OCI-LY7 (cell line): ENCODE measurements at regions not wholly inside any gene's neighbourhood (a gene's known extent, or its start where the extent isn't known, plus 50 kb on each side); places are given as distances from the start of the nearest gene placed in this dataset.

Source experiments
- BruUV-seq: library from RNA; stranded (reverse); fragments of 400-500 nt; replicated peaks from 2 replicates; lab custom pipeline; 2021; lab: Mats Ljungman, UMichigan
- CTCF ChIA-PET: fragments of 300-600 bp; sonication (Branson Sonifier 250); formaldehyde crosslinking; loops from one replicate; lab custom pipeline; 2022; ENCODE audit warnings: antibody characterized with exemption; ENCODE audit not compliant: unreplicated experiment; lab: Charles Lee
- POLR2A ChIA-PET: fragments of 300-600 bp; sonication (Branson Sonifier 250); formaldehyde crosslinking; loops from one replicate; lab custom pipeline; 2022; ENCODE audit warnings: antibody characterized with exemption; lab: Charles Lee
- DNase-seq: peaks from one replicate; pipeline ENCODE4 v3.0.0-alpha.2; 2015; ENCODE audit warnings: low spot score
- H2AFZ ChIP-seq: fragments of 200-600 bp; sonication (generic), shearing (Covaris generic); 2 replicates; pipeline ENCODE4 v1.6.1; 2014; ENCODE audit warnings: mild to moderate bottlenecking, antibody characterized with exemption, low read length, moderate library complexity
- H3K27ac ChIP-seq: fragments of 200-600 bp; sonication (generic); 2 replicates; pipeline ENCODE4 v1.5.1; 2014; ENCODE audit warnings: mixed run types, low read depth, mild to moderate bottlenecking, moderate library complexity, low read length, inconsistent platforms; ENCODE audit not compliant: poor library complexity, severe bottlenecking
- H3K36me3 ChIP-seq: fragments of 200-600 bp; sonication (generic); 2 replicates; pipeline ENCODE4 v1.6.1; 2014; ENCODE audit warnings: mild to moderate bottlenecking, antibody characterized with exemption, low read length, moderate library complexity, mixed read lengths; ENCODE audit not compliant: insufficient read depth
- H3K4me1 ChIP-seq: fragments of 200-600 bp; sonication (generic); 2 replicates; pipeline ENCODE4 v1.5.1; 2014; ENCODE audit warnings: mild to moderate bottlenecking, low read length; ENCODE audit not compliant: insufficient read depth, poor library complexity, severe bottlenecking
- H3K4me2 ChIP-seq: fragments of 200-600 bp; sonication (generic); 2 replicates; pipeline ENCODE4 v1.6.1; 2014; ENCODE audit warnings: mild to moderate bottlenecking, low read length
- H3K4me3 ChIP-seq: fragments of 200-600 bp; sonication (generic); 2 replicates; pipeline ENCODE4 v1.5.1; 2014; ENCODE audit warnings: mild to moderate bottlenecking, low read depth, low read length; ENCODE audit not compliant: poor library complexity, severe bottlenecking
- H3K79me2 ChIP-seq: fragments of 200-600 bp; sonication (generic); 2 replicates; pipeline ENCODE4 v1.6.1; 2016; ENCODE audit warnings: low read depth, mild to moderate bottlenecking, low read length, moderate library complexity, mixed read lengths; ENCODE audit not compliant: insufficient read depth
- H3K9me2 ChIP-seq: fragments of 200-600 bp; sonication (generic); 2 replicates; pipeline ENCODE4 v1.6.1; 2016; ENCODE audit warnings: mild to moderate bottlenecking, low read length, mixed read lengths; ENCODE audit not compliant: insufficient read depth
- H3K9me3 ChIP-seq: fragments of 200-600 bp; sonication (generic); 2 replicates; pipeline ENCODE4 v1.6.1; 2014; ENCODE audit warnings: mild to moderate bottlenecking, mixed run types, low read length, mixed read lengths
- H4K20me1 ChIP-seq: fragments of 200-600 bp; sonication (generic); 2 replicates; pipeline ENCODE4 v1.6.1; 2014; ENCODE audit warnings: mild to moderate bottlenecking, antibody characterized with exemption, low read length, moderate library complexity, mixed read lengths; ENCODE audit not compliant: insufficient read depth
- EZH2phosphoT487 ChIP-seq: fragments of 200-600 bp; sonication (generic); IDR thresholded peaks from 2 replicates; pipeline ENCODE4 v1.6.1; 2018; ENCODE audit warnings: low read depth, borderline replicate concordance, mild to moderate bottlenecking, mixed run types, antibody characterized with exemption, low read length, moderate library complexity, mixed read lengths
- intact Hi-C: fragments of 100-400 bp; cut with micrococcal nuclease; formaldehyde crosslinking; loops from one replicate; pipeline ENCODE4 v1.10.0; 2022; ENCODE audit not compliant: unreplicated experiment
- TF ChIP-seq, protein P1 (sequence below): fragments of 200-600 bp; sonication (generic); conservative IDR thresholded peaks from 2 replicates; pipeline ENCODE4 v1.5.1; 2014; ENCODE audit warnings: mild to moderate bottlenecking, antibody characterized with exemption, low read length, moderate library complexity, mixed read lengths

DNA sequence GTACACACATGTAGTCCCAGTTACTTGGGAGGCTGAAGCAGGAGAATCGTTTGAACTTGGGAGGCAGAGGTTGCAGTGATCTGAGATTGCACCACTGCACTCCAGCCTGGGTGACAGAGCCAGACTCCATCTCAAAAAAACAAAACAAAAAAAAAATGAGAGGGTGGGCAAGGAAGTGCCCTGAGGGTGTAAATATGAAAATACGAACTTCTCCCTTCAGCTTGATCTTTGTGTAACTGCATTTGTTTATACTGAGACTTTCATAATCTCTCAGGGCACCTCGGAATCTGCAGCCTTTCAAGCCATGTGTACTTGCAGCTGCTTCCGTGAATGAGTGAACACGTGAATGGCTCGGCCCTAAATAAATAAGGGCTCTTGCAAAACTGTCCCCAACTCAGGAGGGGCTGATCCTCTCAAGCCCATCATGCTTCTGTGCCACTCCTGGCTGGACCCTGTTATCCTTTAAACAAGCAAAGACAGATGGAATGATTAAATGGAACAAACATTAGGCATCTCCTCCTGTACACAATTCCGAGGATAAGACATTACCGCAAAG, 96.8 kb downstream of the BOD1L2 start:
- BruUV-seq: no TSS peak
- intact Hi-C loops: no loop called here
- H3K27ac ChIP-seq: no peak overlapping the region
- ChIA-PET POLR2A (no interaction called here), CTCF (no interaction called here)
- H3K9me2 ChIP-seq: no peaks in the 10 kb centered on the region
- H3K9me3 ChIP-seq: no peaks in the 10 kb centered on the region
- no peaks in the 10 kb centered on the region for H3K79me2 ChIP-seq
- H3K4me1 ChIP-seq: no peaks in the 10 kb centered on the region
- no peaks in the 10 kb centered on the region for H3K36me3 ChIP-seq
- no peak overlapping the region for H3K4me3 ChIP-seq
- TF ChIP-seq EZH2phosphoT487: no peak
- TF ChIP-seq, protein P1, sequence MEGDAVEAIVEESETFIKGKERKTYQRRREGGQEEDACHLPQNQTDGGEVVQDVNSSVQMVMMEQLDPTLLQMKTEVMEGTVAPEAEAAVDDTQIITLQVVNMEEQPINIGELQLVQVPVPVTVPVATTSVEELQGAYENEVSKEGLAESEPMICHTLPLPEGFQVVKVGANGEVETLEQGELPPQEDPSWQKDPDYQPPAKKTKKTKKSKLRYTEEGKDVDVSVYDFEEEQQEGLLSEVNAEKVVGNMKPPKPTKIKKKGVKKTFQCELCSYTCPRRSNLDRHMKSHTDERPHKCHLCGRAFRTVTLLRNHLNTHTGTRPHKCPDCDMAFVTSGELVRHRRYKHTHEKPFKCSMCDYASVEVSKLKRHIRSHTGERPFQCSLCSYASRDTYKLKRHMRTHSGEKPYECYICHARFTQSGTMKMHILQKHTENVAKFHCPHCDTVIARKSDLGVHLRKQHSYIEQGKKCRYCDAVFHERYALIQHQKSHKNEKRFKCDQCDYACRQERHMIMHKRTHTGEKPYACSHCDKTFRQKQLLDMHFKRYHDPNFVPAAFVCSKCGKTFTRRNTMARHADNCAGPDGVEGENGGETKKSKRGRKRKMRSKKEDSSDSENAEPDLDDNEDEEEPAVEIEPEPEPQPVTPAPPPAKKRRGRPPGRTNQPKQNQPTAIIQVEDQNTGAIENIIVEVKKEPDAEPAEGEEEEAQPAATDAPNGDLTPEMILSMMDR: no peak
- no peaks in the 10 kb centered on the region for H4K20me1 ChIP-seq
- no peak overlapping the region for H2AFZ ChIP-seq
- DNase-seq: no peak
- H3K4me2 ChIP-seq: no peak overlapping the region

DNA sequence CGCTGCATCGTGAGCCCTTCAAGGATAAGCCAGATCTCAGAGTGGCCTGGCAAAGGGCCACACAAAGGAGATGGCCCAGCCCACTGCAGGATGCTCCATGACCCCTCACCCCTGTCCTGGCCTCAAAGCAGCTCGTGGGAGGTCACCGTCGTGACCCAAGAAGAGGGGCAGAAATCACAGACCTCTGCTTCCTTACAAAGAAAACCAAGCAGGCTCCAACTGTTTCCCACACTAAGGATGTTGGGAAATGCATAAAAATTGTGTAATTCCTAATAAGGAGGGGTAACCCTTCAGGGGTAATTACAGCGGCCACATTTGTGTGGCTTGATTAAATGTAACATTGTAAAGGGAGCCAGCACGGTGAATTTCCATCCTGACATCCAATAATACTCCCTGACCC, 102.3 kb downstream of the BOD1L2 start:
- H3K36me3 ChIP-seq: no peaks in the 10 kb centered on the region
- H3K9me2 ChIP-seq: no peaks in the 10 kb centered on the region
- H3K4me3 ChIP-seq: no peak overlapping the region
- no peaks in the 10 kb centered on the region for H3K9me3 ChIP-seq
- ChIA-PET CTCF (no interaction called here), POLR2A (no interaction called here)
- H3K79me2 ChIP-seq: no peaks in the 10 kb centered on the region
- BruUV-seq: no TSS peak
- no peak for TF ChIP-seq EZH2phosphoT487
- TF ChIP-seq, protein P1: no peak
- H3K4me2 ChIP-seq: no peak overlapping the region
- no peaks in the 10 kb centered on the region for H3K4me1 ChIP-seq
- H4K20me1 ChIP-seq: no peaks in the 10 kb centered on the region
- H2AFZ ChIP-seq: no peak overlapping the region
- intact Hi-C loops: no loop called here
- DNase-seq: no peak
- no peak overlapping the region for H3K27ac ChIP-seq

DNA sequence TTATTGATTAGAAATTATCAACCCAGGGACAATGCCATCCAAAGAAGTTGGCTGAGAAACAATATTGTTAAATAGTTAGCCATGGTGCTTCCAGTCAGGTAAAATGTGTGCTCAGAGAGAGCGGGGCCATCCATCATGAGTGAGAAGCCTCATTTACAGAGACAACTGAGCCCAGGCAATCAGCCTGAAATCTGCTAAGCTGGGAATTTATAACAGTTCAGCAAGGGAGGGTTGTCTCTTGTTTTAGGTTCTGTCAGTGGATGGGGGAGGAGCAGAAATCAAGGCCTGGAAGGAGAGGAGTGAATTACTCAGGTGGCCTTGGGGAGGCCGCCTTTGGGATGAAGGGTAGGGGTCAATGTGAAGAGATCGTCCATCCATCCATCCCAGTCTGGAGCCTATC, 102.5 kb upstream of the ST8SIA3 start:
- intact Hi-C loops: no loop called here
- Histone ChIP-seq H3K4me2 (no peak overlapping the region), H3K9me2 (no peaks in the 10 kb centered on the region), H4K20me1 (no peaks in the 10 kb centered on the region), H3K79me2 (no peaks in the 10 kb centered on the region), H3K36me3 (no peaks in the 10 kb centered on the region), H3K4me3 (no peak overlapping the region), H3K27ac (no peak overlapping the region), H3K4me1 (no peaks in the 10 kb centered on the region), H2AFZ (no peak overlapping the region), H3K9me3 (no peaks in the 10 kb centered on the region)
- ChIA-PET POLR2A (interaction anchor here (0.5 kb wide), 1 partner anchor 65 kb away, joined by 3 read pairs; no protein-coding TSS in a partner anchor), CTCF (no interaction called here)
- no peak for TF ChIP-seq EZH2phosphoT487
- no peak for DNase-seq
- no TSS peak for BruUV-seq
